NCI-H345 treated with DMSO at 0.1 percent for 48 hours (cell line): ENCODE measurements at regions not wholly inside any gene's neighbourhood (a gene's known extent, or its start where the extent isn't known, plus 50 kb on each side); places are given as distances from the start of the nearest gene placed in this dataset.
A peak's percentile ranks its signal among the peaks of the same experiment; 100 is the strongest.

Experiments used
- DNase-seq: peaks from one replicate; lab custom pipeline; 2025; ENCODE audit not compliant: unreplicated experiment; lab: John Stamatoyannopoulos, UW

- DNase-seq: no peak
Measured at GRCh38 chr14:84610086-84610485, 919.9 kb upstream of the FLRT2 start.

GRCh38 chr14:84622357-84622756 lies 907.6 kb upstream of the FLRT2 start:
- DNase-seq: no peak

- peak; percentile 44 for DNase-seq
Measured at GRCh38 chr14:84643446-84643845, 886.5 kb upstream of the FLRT2 start.

GRCh38 chr14:84646786-84647500 lies 883.0 kb upstream of the FLRT2 start:
- DNase-seq: no peak

GRCh38 chr14:84655014-84655413 lies 874.9 kb upstream of the FLRT2 start:
- DNase-seq: no peak

GRCh38 chr14:84657911-84658310 lies 872.0 kb upstream of the FLRT2 start:
- no peak for DNase-seq

- DNase-seq: no peak
Measured at GRCh38 chr14:84670796-84671195, 859.1 kb upstream of the FLRT2 start.

GRCh38 chr14:84671776-84672175 lies 858.2 kb upstream of the FLRT2 start:
- no peak for DNase-seq

- no peak for DNase-seq
Measured at GRCh38 chr14:84674636-84675035, 855.3 kb upstream of the FLRT2 start.

GRCh38 chr14:84686550-84686949 lies 843.4 kb upstream of the FLRT2 start:
- no peak for DNase-seq

GRCh38 chr14:84688297-84689025 lies 841.5 kb upstream of the FLRT2 start:
- no peak for DNase-seq

GRCh38 chr14:84694161-84694560 lies 835.8 kb upstream of the FLRT2 start:
- no peak for DNase-seq

- no peak for DNase-seq
Measured at GRCh38 chr14:84704601-84705000, 825.3 kb upstream of the FLRT2 start.

GRCh38 chr14:84707830-84708229 lies 822.1 kb upstream of the FLRT2 start:
- no peak for DNase-seq

GRCh38 chr14:84708865-84709264 lies 821.1 kb upstream of the FLRT2 start:
- no peak for DNase-seq

- DNase-seq: no peak
Measured at GRCh38 chr14:84726471-84726870, 803.5 kb upstream of the FLRT2 start.

- no peak for DNase-seq
Measured at GRCh38 chr14:84749191-84749955, 780.6 kb upstream of the FLRT2 start.

- no peak for DNase-seq
Measured at GRCh38 chr14:84750284-84750683, 779.7 kb upstream of the FLRT2 start.

GRCh38 chr14:84750763-84751554 lies 779.0 kb upstream of the FLRT2 start:
- no peak for DNase-seq

GRCh38 chr14:84751745-84752144 lies 778.2 kb upstream of the FLRT2 start:
- no peak for DNase-seq

GRCh38 chr14:84760489-84761126 lies 769.3 kb upstream of the FLRT2 start:
- DNase-seq: no peak
